Esophagus squamous epithelium (tissue), 5 donors: ENCODE measurements at regions not wholly inside any gene's neighbourhood (a gene's known extent, or its start where the extent isn't known, plus 50 kb on each side); places are given as distances from the start of the nearest gene placed in this dataset.

Experiments
- DNase-seq: peaks from one replicate; lab custom pipeline; 2025; lab: John Stamatoyannopoulos, UW
- H3K27ac ChIP-seq, 4 donors: fragments of 200-600 bp; sonication (generic); one replicate each; pipeline ENCODE4 v1.5.1; 2016 to 2019; ENCODE audit warnings: mild to moderate bottlenecking in 1 of 4
- H3K27me3 ChIP-seq, 4 donors: fragments of 200-600 bp; sonication (generic); 1 replicate in 3 of 4; 2 replicates in 1 of 4; pipeline versions ENCODE4 v1.5.1 to v1.6.0; 2017 to 2021; ENCODE audit warnings: antibody characterized with exemption in 1 of 4
- H3K36me3 ChIP-seq, 3 donors: fragments of 200-600 bp; sonication (generic); one replicate each; pipeline ENCODE4 v1.5.1; 2016 to 2019
- H3K4me1 ChIP-seq, 3 donors: fragments of 200-600 bp; sonication (generic); one replicate each; pipeline ENCODE4 v1.5.1; 2017 to 2019
- H3K4me3 ChIP-seq, 4 donors: fragments of 200-600 bp; sonication (generic); 1 replicate in 3 of 4; 2 replicates in 1 of 4; pipeline ENCODE4 v1.5.1; 2016 to 2019; ENCODE audit warnings: mild to moderate bottlenecking in 2 of 4, moderate library complexity in 1 of 4
- H3K9me3 ChIP-seq, 3 donors: fragments of 200-600 bp; sonication (generic); one replicate each; pipeline ENCODE4 v1.5.1; 2016 to 2019
- POLR2A ChIP-seq, 4 donors: fragments of 450-650 bp; IDR thresholded peaks; one replicate each; pipeline ENCODE4 v1.6.1; 2017; ENCODE audit warnings: antibody characterized with exemption in 4 of 4, mild to moderate bottlenecking in 4 of 4, moderate library complexity in 3 of 4
- WGBS, 2 donors: methylation state at CpG; one replicate each; pipeline ENCODE4 v1.1.5; 2018; 5-methylcytosine and 5-hydroxymethylcytosine counted together
- intact Hi-C: fragments of 100-400 bp; cut with DNase I; formaldehyde crosslinking; loops from one replicate; pipeline ENCODE4 v1.15.0; 2022
- TF ChIP-seq, protein P1 (sequence below), 6 experiments: fragments of 450-650 bp in 4 of 6; fragments of 200-600 bp in 2 of 6; sonication (generic) in 2 of 6; IDR thresholded peaks; one replicate each; pipeline ENCODE4 v1.5.1; 2016 to 2019; ENCODE audit warnings: antibody characterized with exemption in 6 of 6, mild to moderate bottlenecking in 4 of 6, moderate library complexity in 4 of 6
- donor health status: DM: yes; HTN: yes; CAD: no.

DNA sequence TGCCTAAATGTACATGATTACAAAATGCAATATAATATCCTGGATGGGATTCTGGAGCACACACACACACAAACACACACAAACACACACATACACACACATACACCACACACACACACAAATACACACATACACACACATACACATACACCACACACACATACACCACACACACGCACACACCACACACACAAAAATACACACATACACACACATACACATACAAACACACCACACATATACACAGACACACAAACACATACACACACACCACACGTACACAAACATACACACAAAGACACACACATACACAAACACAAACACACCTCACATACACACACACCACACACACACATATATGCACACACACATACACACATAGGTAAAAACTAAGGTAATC, 134.6 kb upstream of the SYNDIG1 start:
- H3K9me3 ChIP-seq = no peaks in the 10 kb centered on the region
- H3K36me3 ChIP-seq = no peaks in the 10 kb centered on the region
- no peaks in the 10 kb centered on the region for H3K27me3 ChIP-seq
- H3K27ac ChIP-seq = no peak overlapping the region
- WGBS, 2 donors = 83 to 92% methylated on average over 2 of the region's 2 CpGs
- no peak for DNase-seq
- no peak overlapping the region for H3K4me3 ChIP-seq
- TF ChIP-seq POLR2A (IDR thresholded peaks at IDR 0.05) = no peak
- TF ChIP-seq, protein P1, sequence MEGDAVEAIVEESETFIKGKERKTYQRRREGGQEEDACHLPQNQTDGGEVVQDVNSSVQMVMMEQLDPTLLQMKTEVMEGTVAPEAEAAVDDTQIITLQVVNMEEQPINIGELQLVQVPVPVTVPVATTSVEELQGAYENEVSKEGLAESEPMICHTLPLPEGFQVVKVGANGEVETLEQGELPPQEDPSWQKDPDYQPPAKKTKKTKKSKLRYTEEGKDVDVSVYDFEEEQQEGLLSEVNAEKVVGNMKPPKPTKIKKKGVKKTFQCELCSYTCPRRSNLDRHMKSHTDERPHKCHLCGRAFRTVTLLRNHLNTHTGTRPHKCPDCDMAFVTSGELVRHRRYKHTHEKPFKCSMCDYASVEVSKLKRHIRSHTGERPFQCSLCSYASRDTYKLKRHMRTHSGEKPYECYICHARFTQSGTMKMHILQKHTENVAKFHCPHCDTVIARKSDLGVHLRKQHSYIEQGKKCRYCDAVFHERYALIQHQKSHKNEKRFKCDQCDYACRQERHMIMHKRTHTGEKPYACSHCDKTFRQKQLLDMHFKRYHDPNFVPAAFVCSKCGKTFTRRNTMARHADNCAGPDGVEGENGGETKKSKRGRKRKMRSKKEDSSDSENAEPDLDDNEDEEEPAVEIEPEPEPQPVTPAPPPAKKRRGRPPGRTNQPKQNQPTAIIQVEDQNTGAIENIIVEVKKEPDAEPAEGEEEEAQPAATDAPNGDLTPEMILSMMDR (IDR thresholded peaks at IDR 0.05) = no peak
- H3K4me1 ChIP-seq = no peaks in the 10 kb centered on the region
- intact Hi-C loops = no loop called here

DNA sequence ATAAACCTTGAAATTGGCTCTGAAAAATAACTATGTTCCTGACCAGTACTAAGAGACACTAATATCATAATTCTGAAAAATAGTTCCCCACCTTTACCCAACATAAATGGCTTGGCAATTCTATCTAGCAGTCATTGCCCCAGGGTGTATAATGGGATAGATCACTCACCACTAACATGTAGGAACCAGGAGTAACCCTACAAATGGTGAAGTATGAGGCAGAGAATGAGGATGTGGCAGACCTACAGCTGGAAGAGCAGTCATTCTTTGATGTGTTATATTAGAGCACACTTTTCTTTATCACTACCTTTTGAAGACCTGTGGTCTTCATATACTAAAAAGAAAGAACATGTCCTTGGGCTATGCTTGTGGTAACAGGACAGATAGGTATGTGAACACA, 136.5 kb upstream of the SYNDIG1 start:
- no peak overlapping the region for H3K27ac ChIP-seq
- H3K27me3 ChIP-seq = no peaks in the 10 kb centered on the region
- no peak for DNase-seq
- TF ChIP-seq POLR2A (IDR thresholded peaks at IDR 0.05) = no peak
- TF ChIP-seq, protein P1 (IDR thresholded peaks at IDR 0.05) = no peak
- H3K4me3 ChIP-seq = no peak overlapping the region
- H3K36me3 ChIP-seq = no peaks in the 10 kb centered on the region
- no peaks in the 10 kb centered on the region for H3K9me3 ChIP-seq
- intact Hi-C loops = no loop called here
- H3K4me1 ChIP-seq = no peaks in the 10 kb centered on the region

DNA sequence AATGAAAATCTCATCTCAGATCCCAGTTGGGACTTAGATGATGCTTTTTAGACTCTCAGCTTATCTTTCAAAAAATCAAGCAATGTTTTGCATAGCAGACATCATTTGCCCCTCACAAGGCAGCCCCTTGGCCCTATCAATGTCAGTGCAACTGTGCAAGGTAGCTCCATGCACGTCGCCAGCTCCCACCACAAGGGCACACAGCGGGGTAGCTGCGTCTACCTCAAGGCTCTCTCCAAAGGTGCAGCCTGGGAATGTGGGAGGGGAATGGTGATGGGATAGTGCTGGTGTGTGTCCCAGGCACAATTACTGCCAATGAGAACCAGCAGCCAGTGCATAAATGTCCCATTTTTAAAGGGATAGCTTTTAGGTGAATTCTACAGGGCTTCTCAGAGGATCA, 137.5 kb upstream of the SYNDIG1 start:
- Histone ChIP-seq H3K4me1 (no peaks in the 10 kb centered on the region), H3K4me3 (no peak overlapping the region), H3K27me3 (no peaks in the 10 kb centered on the region), H3K36me3 (no peaks in the 10 kb centered on the region), H3K27ac (no peak overlapping the region), H3K9me3 (no peaks in the 10 kb centered on the region)
- 40 to 76% methylated on average over 1 to 4 of the region's 4 CpGs for WGBS, 2 donors
- intact Hi-C loops = no loop called here
- DNase-seq = no peak
- TF ChIP-seq, protein P1 (IDR thresholded peaks at IDR 0.05) = no peak
- TF ChIP-seq POLR2A (IDR thresholded peaks at IDR 0.05) = no peak

DNA sequence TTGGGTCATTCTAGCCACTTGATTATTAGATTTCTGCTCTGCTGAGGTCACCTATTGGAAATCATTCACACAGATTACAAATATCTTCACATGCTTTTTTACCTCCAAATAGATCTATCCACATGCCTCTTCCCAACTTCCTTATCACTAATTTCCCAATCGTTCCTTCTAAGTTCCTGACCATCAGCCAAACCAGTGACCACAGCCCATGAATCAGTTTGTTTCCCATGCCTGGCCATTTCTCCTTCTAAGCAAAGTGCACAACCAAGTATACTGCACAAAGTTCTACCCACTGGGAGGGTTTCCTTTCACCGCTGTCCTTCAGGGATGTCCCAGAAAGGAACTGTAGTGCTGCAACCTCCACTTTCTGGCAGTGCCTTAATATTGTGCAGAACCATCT, 140.5 kb upstream of the SYNDIG1 start:
- 85 to 88% methylated on average over 2 of the region's 2 CpGs for WGBS, 2 donors
- no peaks in the 10 kb centered on the region for H3K36me3 ChIP-seq
- DNase-seq = no peak
- TF ChIP-seq, protein P1 (IDR thresholded peaks at IDR 0.05) = no peak
- TF ChIP-seq POLR2A (IDR thresholded peaks at IDR 0.05) = no peak
- no peaks in the 10 kb centered on the region for H3K4me1 ChIP-seq
- H3K4me3 ChIP-seq = no peak overlapping the region
- H3K27me3 ChIP-seq = no peaks in the 10 kb centered on the region
- intact Hi-C loops = no loop called here
- H3K27ac ChIP-seq = no peak overlapping the region
- H3K9me3 ChIP-seq = no peaks in the 10 kb centered on the region

DNA sequence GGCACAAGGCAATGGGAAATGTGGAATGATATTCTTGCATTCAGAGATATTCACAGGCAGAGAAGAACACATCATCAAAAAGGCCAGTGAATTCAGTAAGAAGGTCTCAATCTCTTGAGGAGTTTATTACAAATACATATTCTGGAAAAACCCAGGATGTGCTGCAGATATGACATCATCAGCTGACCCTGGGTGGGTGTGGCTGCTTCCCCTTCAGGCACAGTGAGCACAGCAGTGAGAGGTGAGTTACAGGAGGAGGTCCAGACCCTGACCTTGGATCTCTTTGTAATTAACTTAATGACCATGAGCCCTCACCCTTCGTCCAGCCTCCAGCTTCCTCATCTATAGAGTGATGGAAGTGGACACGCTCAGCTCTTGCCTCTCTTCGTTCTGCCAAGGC, 147.5 kb upstream of the SYNDIG1 start:
- TF ChIP-seq POLR2A (IDR thresholded peaks at IDR 0.05) = no peak
- TF ChIP-seq, protein P1 (IDR thresholded peaks at IDR 0.05) = no peak
- H3K9me3 ChIP-seq = no peaks in the 10 kb centered on the region
- WGBS, 2 donors = 63 to 95% methylated on average over 3 of the region's 3 CpGs
- H3K4me1 ChIP-seq = no peaks in the 10 kb centered on the region
- peaks cover 0 to 7% (median 0%) of the 10 kb centered on the region in 4 donors for H3K27me3 ChIP-seq
- no peak for DNase-seq
- H3K4me3 ChIP-seq = no peak overlapping the region
- no peaks in the 10 kb centered on the region for H3K36me3 ChIP-seq
- H3K27ac ChIP-seq = no peak overlapping the region
- intact Hi-C loops = no loop called here
